ENCODE measurements at regions not wholly inside any gene's neighbourhood (a gene's known extent, or its start where the extent isn't known, plus 50 kb on each side); places are given as distances from the start of the nearest gene placed in this dataset.

DNA sequence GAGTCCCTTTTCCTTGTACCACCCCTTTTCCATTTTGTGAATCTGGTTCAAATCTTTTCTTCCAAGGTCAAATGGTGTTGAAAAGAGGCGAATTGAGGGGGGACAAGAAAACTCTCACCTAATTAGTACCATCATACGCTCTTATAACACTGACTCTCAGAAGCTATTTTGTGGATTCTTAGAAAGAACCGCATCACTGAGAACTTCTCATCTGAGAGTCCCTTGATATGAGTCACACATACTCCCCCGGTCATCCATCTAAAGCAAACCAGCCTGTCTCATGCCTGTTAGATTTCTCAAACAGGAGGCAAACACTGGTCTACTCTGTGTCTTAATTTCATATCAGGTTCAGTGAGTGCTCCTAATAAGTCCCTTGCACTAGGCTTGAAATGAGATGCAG lies 76.5 kb upstream of the SPRED1 start:
- no peak overlapping the region for H3K4me3 ChIP-seq (ENCODE audit: low read length)
- no peak for TF ChIP-seq ZNF274 (IDR thresholded peaks at IDR 0.05; ENCODE audit: low read depth, low read length)

DNA sequence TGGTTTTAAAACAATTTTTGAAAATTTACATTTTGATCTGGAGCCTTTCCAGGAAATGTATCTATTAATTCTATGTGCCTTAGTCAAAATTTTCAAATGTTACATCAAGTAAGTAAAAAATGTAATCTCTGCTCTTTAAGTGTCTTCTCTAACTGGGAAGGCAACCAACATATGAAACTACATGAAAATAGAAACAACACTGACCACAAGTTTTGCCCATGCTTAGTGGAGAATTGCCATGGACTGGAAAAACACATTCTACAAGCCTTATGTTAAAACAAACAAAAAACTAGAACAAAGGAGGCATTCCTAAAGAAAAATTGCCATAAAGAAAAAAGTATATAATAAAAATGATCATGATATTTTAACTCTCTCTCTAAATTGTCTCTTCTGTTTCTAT lies 75.9 kb upstream of the SPRED1 start:
- no peak for TF ChIP-seq ZNF274 (IDR thresholded peaks at IDR 0.05; ENCODE audit: low read depth, low read length)
- no peak overlapping the region for H3K4me3 ChIP-seq (ENCODE audit: low read length)

DNA sequence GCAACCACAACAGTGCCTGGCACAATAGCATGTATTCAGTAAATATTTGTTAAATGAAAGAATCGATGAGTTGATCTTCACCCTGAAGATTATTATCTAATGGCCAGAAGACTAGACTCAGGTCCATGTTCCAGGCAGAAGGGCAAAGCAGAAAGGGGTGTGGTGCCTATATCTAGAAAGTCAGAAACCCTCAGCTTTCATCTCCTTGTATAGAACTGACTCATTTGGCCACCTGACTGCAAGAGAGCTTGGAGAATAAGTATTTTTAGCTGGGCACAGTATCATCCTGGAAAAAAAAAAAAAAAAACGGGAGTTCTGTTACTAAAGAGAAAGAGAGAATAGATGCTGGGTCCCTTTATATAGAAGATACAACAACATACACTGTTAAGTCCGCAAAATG lies 69.7 kb upstream of the SPRED1 start:
- no peak for TF ChIP-seq ZNF274 (IDR thresholded peaks at IDR 0.05; ENCODE audit: low read depth, low read length)

DNA sequence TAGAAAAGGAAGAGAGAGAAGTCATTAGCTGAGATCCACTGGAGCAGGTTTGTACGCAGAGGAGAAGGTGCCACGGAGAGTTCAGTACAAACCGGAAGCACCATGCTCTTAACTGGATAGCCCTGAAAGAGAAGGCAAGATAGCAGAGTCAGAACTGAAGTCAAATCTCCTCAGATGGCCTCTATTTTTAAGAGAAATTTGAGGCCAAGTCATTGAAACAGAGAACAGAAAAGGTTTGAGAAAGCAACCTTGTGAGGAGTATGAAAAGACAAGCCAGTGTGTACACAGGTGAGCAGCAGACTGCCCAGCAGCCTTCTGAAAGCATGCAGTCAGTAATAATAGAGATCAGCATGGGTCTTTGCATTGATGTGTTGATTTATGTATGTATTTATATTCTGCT lies 66.1 kb upstream of the SPRED1 start:
- H3K4me3 ChIP-seq (ENCODE audit: low read length): no peak overlapping the region
- no peak for TF ChIP-seq ZNF274 (IDR thresholded peaks at IDR 0.05; ENCODE audit: low read depth, low read length)

More for the DNA sequence above, 69.7 kb upstream of the SPRED1 start:
- H3K4me3 ChIP-seq (ENCODE audit: low read length): no peak overlapping the region

DNA sequence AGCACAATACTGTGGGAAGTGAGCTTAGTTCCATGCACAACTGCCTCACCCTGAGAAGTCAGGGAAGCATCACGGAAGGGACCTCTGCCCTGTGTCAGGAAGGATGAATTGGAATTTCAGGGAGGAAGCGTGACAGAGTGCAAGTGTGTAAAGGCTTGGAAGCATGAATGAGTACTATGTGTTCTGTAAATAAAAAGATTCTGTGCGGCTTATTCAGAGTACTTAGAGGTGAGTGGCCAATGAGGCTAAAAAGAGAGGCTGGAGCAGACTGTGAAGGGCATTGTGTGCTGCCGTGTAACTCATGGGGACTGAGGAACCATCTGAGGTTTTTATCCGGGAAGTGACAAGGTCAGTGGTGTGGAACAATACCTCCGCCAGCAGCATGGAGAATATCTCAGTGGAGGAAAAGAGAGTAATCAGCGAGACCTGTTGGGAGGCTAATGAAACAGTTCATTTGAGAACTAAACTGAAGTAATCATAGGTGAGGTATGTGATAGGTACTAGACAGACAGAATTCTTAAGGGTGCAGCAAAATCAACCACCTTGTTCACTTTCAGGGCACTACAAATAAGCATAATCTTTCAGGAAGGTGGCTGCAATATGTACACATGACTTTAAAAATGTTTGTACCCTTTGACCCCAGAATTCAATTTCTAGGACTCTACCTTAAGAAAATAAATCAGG lies 64.9 kb upstream of the SPRED1 start:
- no peak overlapping the region for H3K4me3 ChIP-seq (ENCODE audit: low read length)
- no peak for TF ChIP-seq ZNF274 (IDR thresholded peaks at IDR 0.05; ENCODE audit: low read depth, low read length)

DNA sequence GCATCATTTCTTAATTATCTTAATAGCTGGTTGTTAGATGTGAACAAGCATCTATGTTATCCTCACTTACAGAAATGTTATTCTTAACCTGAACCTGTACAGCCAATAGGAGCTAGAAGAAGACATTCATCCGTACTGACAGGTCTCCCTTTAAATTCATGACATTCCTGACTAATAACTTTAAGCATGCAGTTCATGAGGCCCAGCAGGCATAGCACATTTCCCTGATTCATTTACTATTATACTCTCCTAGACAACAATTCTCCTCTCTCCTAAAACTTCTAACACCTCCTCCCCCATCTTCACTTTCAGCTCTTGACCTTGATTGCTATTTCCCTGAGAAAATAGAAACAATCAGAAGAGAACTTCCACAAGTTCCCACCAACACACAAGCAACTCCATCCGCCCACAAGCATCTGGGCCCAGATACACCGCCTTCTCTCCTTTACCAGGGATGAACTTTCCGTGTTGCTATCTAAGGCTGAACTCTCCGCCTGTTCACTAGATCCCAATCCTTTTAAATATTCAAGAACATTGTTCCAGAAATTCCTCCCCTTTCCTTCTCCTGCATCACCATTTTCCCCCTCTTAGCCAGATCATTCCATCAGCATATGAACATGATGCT lies 62.9 kb upstream of the SPRED1 start:
- TF ChIP-seq ZNF274 (IDR thresholded peaks at IDR 0.05; ENCODE audit: low read depth, low read length): no peak
- no peak overlapping the region for H3K4me3 ChIP-seq (ENCODE audit: low read length)

DNA sequence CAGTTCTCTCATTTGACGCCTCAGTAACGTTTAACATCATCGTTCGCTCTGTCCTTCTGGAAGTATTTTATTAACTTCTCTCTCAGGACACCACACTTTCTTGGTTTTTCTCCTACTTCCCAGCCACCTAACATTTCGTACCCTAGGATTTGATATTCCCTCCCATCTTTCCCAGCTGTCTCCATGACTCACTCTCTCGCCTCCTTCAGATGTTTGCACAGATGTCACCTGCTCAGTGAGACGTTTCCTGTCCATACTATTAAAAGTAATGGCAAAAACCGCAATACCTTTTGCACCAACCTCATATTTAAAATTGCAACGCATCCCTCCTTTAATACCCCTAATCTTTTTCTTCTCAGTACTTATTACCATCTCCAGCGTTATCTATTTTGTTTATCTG lies 62.1 kb upstream of the SPRED1 start:
- H3K4me3 ChIP-seq (ENCODE audit: low read length): no peak overlapping the region
- TF ChIP-seq ZNF274 (IDR thresholded peaks at IDR 0.05; ENCODE audit: low read depth, low read length): no peak

DNA sequence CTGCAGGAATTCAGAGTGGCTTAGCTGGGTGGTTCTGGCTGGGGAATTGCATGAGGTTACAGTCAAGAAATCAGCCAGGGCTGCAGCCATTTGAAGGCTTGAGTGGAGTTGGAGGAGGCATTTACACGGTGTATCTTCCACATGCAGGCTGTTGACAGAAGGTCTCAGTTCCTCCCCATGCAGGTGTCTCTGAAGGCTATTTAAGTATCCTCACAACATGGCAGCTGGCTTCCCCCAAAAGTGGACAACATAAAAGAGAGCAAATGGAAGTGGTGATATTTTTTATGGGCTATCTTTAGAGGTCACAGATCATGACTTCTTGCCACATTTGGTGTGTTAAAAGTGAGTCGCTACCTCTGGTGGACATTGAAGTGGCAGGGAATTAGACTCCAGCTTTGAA lies 60.1 kb upstream of the SPRED1 start:
- no peak for TF ChIP-seq ZNF274 (IDR thresholded peaks at IDR 0.05; ENCODE audit: low read depth, low read length)
- no peak overlapping the region for H3K4me3 ChIP-seq (ENCODE audit: low read length)

DNA sequence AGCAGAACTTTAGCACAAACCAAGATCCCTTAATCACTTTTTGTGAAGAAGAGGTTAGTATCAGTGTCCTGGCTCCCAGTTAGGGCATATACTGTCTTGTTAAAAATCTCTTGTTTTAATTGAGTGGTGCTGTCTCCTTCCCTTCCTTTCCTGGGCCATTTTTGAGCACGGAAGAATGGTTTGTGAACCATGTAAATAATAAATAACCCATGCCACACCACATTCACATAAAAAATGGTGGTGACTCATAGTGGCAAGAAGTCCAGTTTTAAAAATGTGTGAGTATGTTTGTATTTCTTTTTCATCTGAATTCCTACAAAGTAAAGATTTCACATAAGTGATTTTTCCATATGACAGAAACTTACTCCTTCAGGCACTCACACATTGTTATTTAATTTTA lies 59.1 kb upstream of the SPRED1 start:
- H3K4me3 ChIP-seq (ENCODE audit: low read length): no peak overlapping the region
- no peak for TF ChIP-seq ZNF274 (IDR thresholded peaks at IDR 0.05; ENCODE audit: low read depth, low read length)

DNA sequence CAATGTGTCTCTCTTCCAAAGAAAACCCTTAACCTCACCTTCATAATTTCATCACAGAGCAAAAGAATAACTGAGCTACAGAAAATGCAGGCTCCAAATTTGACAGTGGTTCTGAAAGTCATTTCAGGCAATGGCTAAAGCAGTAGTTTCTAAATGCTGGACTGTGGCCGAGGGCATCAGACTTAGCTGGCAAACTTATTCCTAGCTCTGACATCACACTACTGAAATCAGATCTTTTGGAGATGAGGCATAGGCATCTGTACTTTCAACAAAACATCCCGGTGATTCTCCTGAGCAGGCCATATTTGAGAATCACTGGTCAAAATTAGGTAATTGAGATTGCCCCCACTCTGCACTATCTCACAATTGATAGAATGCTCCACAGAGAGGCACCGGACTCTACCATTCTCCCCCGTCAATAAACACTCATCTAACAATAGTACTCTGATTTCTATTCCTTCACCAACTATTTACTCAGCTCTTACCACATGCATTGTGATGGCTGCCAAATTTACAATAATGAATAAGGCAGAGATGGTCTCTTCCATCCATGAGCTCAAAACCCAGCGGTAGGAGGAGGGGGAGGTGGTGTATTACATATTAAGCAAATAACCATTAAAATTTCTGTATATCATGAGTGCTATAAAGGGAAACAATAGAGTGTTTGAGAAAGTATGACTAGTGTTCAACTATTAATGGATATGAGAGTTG lies 57.3 kb upstream of the SPRED1 start:
- no peak for TF ChIP-seq ZNF274 (IDR thresholded peaks at IDR 0.05; ENCODE audit: low read depth, low read length)
- no peak overlapping the region for H3K4me3 ChIP-seq (ENCODE audit: low read length)

DNA sequence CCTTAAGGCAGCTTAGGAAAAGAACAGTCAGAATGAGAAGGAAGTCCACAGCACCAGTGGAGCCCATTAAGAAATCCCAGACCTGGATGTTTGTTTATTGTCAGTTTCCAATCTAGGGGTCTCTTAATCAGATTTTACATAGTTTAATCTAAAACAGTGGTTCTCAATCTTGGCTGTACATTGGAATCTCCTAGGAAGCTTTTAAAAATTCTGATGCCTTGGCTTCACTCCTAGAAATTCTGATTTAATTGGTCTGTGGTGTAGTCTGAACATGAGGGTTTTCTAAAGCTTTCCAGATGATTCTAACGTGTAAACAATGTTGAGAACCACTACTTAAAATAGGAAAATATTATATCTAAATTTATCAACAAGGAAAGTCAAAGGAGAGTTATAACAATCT lies 56.6 kb upstream of the SPRED1 start:
- H3K4me3 ChIP-seq (ENCODE audit: low read length): no peak overlapping the region
- no peak for TF ChIP-seq ZNF274 (IDR thresholded peaks at IDR 0.05; ENCODE audit: low read depth, low read length)

DNA sequence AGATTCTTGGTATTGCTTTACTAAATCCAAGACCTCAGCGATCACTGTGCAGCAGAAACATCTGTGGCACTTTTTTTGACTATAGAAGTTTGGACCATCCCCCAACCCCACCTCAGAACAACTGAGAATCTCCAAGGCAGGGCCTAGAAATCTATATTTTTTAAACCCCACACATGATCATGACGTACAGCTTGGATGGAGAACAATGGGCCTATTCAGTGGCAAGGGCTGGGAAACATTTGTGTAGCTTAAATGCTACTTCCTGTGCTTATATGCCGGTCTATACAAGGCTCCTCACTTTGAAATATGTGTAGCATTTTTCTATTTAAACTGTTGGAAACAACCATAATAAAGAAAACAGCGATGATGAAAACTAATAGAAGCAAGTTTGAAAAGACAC lies 55.1 kb upstream of the SPRED1 start:
- H3K4me3 ChIP-seq (ENCODE audit: low read length): no peak overlapping the region
- no peak for TF ChIP-seq ZNF274 (IDR thresholded peaks at IDR 0.05; ENCODE audit: low read depth, low read length)

DNA sequence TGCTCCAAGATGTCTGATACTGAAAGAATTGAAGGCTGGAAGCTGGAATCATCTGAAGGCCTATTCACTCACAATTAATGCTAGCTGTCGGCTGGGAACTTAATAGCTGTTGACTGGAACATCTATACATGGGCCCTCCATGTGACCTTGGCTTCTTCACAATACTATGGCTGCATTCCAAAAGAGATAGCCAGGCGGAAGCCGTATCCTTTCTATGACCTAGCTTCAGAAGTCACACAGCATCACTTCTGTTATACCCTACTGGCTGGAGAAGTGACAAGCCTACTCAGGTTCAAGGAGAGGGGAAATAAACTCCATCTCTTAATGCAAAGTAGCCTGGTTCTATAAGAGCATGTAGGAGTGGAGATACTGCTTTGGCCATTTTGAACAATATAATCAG lies 50.9 kb upstream of the SPRED1 start:
- TF ChIP-seq ZNF274 (IDR thresholded peaks at IDR 0.05; ENCODE audit: low read depth, low read length): no peak
- no peak overlapping the region for H3K4me3 ChIP-seq (ENCODE audit: low read length)

DNA sequence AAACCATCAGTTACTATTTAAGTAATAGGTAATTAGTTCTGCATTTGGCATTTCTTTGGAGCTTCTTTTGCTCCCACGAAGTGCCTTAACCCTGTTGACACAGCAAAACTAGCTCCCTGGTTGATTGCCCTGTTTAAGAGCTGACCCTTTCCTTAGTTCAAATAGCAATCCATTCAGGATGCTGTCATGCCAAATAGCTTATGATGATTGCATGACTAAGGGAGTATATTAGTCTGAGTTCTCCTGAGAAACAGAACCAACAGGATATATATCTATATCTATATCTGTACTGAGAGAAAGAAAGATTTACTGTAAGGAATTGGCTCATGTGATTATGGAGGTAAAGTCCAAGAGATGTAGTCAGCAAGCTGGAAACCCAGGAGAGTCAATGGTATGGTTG lies 50.3 kb upstream of the SPRED1 start:
- TF ChIP-seq ZNF274 (IDR thresholded peaks at IDR 0.05; ENCODE audit: low read depth, low read length): no peak
- no peak overlapping the region for H3K4me3 ChIP-seq (ENCODE audit: low read length)

Measured in GM08714 (cell line).